ENCODE measurements at regions not wholly inside any gene's neighbourhood (a gene's known extent, or its start where the extent isn't known, plus 50 kb on each side); places are given as distances from the start of the nearest gene placed in this dataset.
A peak's percentile ranks its signal among the peaks of the same experiment; 100 is the strongest.

- no peak for TF ChIP-seq CTCF (IDR thresholded peaks at IDR 0.05; ENCODE audit: low read depth, low read length)
- in situ Hi-C loops (cut with HindIII; ENCODE audit: low sequenced_read_pairs), result no loop called here
- DNase-seq (ENCODE audit: low read depth, low spot score), result no peak
- H3K4me3 ChIP-seq (ENCODE audit: low read depth, low read length), result no peak overlapping the region
Measured at GRCh38 chr7:32217341-32218153, 147.3 kb upstream of the PDE1C start.

GRCh38 chr7:32216759-32217158 lies 146.6 kb upstream of the PDE1C start:
- no peak overlapping the region for H3K4me3 ChIP-seq (ENCODE audit: low read depth, low read length)
- in situ Hi-C loops (cut with HindIII; ENCODE audit: low sequenced_read_pairs), result no loop called here
- TF ChIP-seq CTCF (IDR thresholded peaks at IDR 0.05; ENCODE audit: low read depth, low read length), result no peak
- no peak for DNase-seq (ENCODE audit: low read depth, low spot score)

GRCh38 chr7:32215697-32216096 lies 145.5 kb upstream of the PDE1C start:
- in situ Hi-C loops (cut with HindIII; ENCODE audit: low sequenced_read_pairs), result no loop called here
- no peak for DNase-seq (ENCODE audit: low read depth, low spot score)
- TF ChIP-seq CTCF (IDR thresholded peaks at IDR 0.05; ENCODE audit: low read depth, low read length), result no peak
- H3K4me3 ChIP-seq (ENCODE audit: low read depth, low read length), result no peak overlapping the region

- DNase-seq (ENCODE audit: low read depth, low spot score), result no peak
- TF ChIP-seq CTCF (IDR thresholded peaks at IDR 0.05; ENCODE audit: low read depth, low read length), result no peak
- in situ Hi-C loops (cut with HindIII; ENCODE audit: low sequenced_read_pairs), result no loop called here
- H3K4me3 ChIP-seq (ENCODE audit: low read depth, low read length), result no peak overlapping the region
Measured at GRCh38 chr7:32214913-32215312, 144.7 kb upstream of the PDE1C start.

GRCh38 chr7:32212321-32212720 lies 142.1 kb upstream of the PDE1C start:
- in situ Hi-C loops (cut with HindIII; ENCODE audit: low sequenced_read_pairs), result no loop called here
- no peak for DNase-seq (ENCODE audit: low read depth, low spot score)
- no peak overlapping the region for H3K4me3 ChIP-seq (ENCODE audit: low read depth, low read length)
- no peak for TF ChIP-seq CTCF (IDR thresholded peaks at IDR 0.05; ENCODE audit: low read depth, low read length)

GRCh38 chr7:32206987-32207386 lies 136.8 kb upstream of the PDE1C start:
- H3K4me3 ChIP-seq (ENCODE audit: low read depth, low read length), result no peak overlapping the region
- in situ Hi-C loops (cut with HindIII; ENCODE audit: low sequenced_read_pairs), result no loop called here
- DNase-seq (ENCODE audit: low read depth, low spot score), result peak; percentile 11
- TF ChIP-seq CTCF (IDR thresholded peaks at IDR 0.05; ENCODE audit: low read depth, low read length), result peak; percentile 53

All from astrocyte of the spinal cord (primary cell).